ENCODE measurements at regions not wholly inside any gene's neighbourhood (a gene's known extent, or its start where the extent isn't known, plus 50 kb on each side); places are given as distances from the start of the nearest gene placed in this dataset.

DNA sequence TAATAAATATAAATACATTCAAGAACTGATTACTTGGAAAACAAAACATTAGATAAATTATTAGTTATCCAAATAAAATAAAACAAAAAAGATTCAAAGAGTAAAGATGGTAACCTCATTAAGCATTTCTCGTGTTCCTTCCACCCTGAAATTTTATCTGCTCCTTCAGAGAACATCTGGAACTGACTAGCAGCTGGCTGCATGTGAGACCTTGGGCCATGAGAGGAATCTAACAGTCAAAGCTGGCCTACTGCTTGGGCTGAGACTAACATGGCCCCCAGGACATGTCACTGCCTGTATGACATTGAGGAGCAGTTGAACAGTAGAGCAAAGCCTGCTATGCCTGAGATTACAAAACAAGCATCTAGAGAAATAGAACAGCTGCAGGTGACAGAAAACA, 208.5 kb upstream of the ZSWIM2 start:
- no peak overlapping the region for H3K4me3 ChIP-seq (replicated peaks; ENCODE audit: low read depth, low read length)
- TF ChIP-seq, protein P1, sequence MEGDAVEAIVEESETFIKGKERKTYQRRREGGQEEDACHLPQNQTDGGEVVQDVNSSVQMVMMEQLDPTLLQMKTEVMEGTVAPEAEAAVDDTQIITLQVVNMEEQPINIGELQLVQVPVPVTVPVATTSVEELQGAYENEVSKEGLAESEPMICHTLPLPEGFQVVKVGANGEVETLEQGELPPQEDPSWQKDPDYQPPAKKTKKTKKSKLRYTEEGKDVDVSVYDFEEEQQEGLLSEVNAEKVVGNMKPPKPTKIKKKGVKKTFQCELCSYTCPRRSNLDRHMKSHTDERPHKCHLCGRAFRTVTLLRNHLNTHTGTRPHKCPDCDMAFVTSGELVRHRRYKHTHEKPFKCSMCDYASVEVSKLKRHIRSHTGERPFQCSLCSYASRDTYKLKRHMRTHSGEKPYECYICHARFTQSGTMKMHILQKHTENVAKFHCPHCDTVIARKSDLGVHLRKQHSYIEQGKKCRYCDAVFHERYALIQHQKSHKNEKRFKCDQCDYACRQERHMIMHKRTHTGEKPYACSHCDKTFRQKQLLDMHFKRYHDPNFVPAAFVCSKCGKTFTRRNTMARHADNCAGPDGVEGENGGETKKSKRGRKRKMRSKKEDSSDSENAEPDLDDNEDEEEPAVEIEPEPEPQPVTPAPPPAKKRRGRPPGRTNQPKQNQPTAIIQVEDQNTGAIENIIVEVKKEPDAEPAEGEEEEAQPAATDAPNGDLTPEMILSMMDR (IDR thresholded peaks at IDR 0.05; ENCODE audit: low read length, missing control alignments) = no peak
- no peak for DNase-seq (ENCODE audit: low read depth)

DNA sequence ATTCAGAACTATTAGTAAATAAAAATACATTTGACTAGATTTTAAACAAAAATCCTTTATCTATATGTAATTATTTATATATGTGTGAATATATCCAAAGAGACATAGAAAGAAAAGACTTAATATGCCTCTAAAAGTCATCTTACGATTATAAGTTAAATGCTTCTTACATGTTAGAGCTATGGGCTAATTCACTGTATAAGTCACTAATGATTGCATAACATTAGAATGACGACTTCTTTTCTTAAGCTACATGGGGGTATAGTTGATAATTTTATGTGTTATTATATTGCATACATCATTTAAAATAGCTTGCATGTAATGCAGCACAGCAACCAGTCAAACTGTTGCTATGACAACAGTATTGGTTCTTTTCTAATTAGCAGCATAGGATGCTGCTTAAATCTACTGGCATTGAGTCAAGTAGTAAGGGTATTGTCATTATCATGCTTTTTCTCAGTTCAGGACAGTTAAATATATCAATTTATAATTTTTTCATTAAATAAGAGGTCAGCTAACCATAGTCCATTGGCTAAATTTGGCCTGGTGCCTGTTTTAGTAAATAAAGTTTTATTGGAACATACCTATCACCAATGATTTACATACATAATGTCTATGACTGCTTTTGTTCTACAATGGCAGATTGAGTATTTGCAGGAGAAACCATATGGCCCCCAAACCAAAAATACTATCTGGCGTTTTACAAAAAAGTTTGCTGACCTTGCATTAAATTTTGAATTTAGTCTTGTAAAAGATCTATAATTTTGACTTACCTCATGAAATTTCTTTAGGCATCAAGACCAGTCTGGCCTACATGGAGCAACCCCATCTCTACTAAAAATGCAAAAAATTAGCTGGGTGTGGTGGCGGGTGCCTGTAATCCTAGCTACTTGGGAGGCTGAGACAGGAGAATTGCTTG, 207.7 kb upstream of the ZSWIM2 start:
- TF ChIP-seq, protein P1 (IDR thresholded peaks at IDR 0.05; ENCODE audit: low read length, missing control alignments) = no peak
- no peak overlapping the region for H3K4me3 ChIP-seq (replicated peaks; ENCODE audit: low read depth, low read length)
- DNase-seq (ENCODE audit: low read depth) = no peak

DNA sequence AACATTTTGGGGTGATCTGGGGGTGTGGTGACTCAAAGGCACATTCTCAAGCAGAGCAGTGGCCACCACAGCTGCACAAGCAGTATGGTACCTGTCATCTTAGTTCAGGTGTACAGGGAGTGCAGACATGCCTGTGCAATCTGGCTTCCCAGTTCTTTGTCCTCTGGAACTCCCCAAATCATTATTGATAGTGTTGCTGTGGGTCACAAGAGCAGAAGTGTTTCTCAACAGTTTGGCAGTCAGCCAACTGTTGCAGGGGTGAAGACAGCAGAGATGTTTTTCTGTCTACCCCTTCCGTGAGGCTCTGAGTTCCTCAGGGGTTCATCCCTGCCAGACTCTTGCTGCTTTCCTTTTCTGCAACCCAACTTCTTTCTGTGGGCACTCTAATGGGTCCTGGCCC, 206.5 kb upstream of the ZSWIM2 start:
- TF ChIP-seq, protein P1 (IDR thresholded peaks at IDR 0.05; ENCODE audit: low read length, missing control alignments) = no peak
- H3K4me3 ChIP-seq (replicated peaks; ENCODE audit: low read depth, low read length) = no peak overlapping the region
- DNase-seq (ENCODE audit: low read depth) = peak; percentile 51

DNA sequence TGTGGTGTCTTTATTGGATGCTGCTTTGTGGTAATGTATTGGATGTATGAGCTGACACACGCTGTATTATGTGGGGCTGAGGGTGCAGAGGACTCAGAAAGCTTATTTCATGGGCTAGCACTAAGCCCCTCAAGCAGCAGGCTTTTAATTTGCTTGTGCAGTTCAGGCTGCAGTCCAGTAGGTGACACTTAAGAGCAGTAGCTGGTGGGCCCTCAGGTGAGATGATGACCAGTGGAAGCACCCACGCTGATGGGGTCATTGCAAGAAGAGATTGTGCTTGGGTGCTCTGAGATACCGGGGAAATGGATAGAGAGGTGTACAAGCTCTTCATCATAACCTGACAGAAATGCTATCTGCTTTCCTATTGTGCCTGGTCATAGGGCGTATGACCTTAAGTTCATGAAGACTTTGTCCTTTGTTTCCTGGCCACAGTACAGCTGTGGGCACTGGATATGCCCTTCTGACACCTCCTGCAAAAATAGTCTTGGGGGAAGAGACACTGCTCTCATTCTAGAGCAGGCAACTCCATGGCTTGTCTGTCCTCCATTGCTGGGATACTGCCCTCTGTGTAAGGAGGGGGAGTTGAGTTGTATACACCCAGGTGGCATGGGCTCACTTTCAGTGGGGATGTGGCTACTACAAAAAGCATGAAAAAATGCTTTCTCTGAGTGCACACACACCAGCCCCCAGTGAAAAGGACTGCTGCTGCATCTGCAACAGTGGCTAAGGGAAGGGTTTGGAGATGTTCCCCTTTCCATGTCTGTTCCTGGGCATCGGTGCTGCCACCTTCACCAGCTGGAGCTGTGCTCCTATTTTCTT, 205.7 kb upstream of the ZSWIM2 start:
- DNase-seq (ENCODE audit: low read depth) = no peak
- TF ChIP-seq, protein P1 (IDR thresholded peaks at IDR 0.05; ENCODE audit: low read length, missing control alignments) = no peak
- H3K4me3 ChIP-seq (replicated peaks; ENCODE audit: low read depth, low read length) = no peak overlapping the region

DNA sequence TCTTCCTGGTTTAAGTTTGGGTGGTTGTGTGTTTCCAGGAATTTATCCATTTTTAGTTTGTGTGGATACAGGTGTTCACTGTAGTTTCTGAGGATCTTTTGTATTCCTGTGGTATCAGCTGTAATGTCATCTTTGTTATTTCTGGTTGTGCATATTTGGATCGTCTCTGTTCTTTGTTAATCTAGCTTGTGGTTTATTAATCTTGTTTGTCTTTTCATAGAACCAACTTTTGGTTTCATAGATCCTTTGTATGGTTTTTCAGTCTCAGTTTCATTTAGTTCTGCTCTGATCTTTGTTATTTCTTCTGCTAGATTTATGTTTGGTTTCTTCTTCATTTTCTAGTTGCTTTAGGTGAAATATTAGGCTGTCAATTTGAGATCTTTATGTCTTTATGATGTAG, 202.4 kb upstream of the ZSWIM2 start:
- TF ChIP-seq, protein P1 (IDR thresholded peaks at IDR 0.05; ENCODE audit: low read length, missing control alignments) = no peak
- no peak overlapping the region for H3K4me3 ChIP-seq (replicated peaks; ENCODE audit: low read depth, low read length)
- no peak for DNase-seq (ENCODE audit: low read depth)

DNA sequence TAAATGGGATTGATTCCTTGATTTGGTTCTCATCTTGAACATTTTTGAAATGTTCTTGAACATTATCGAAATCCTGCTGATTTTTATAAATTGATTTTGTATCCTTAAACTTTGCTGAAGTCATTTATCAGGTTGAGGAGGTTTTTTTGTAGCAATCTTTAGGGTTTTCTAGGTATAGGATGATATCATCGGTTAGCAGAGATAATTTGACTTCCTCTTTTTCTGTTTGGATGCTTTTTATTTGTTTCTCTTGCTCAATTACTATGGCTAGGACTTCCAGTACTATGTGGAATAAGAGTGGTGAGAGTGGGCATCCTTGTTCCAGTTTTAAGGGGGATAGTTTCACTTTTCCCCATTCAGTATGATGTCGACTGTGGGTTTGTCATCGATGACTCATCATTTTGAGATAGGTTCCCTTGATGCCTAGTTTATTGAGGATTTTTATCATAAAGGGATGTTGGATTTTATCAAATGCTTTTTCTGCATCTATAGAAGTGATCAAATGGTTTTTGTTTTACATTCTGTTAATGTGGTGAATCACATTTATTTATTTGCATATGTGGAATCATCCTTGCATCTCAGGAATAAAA, 201.5 kb upstream of the ZSWIM2 start:
- DNase-seq (ENCODE audit: low read depth) = no peak
- no peak overlapping the region for H3K4me3 ChIP-seq (replicated peaks; ENCODE audit: low read depth, low read length)
- TF ChIP-seq, protein P1 (IDR thresholded peaks at IDR 0.05; ENCODE audit: low read length, missing control alignments) = no peak

Measured in fibroblast of pulmonary artery (primary cell).